IMR-90 (cell line): ENCODE measurements at regions not wholly inside any gene's neighbourhood (a gene's known extent, or its start where the extent isn't known, plus 50 kb on each side); places are given as distances from the start of the nearest gene placed in this dataset.
A peak's percentile ranks its signal among the peaks of the same experiment; 100 is the strongest.

Source experiments
- ATAC-seq: fragments of 200-7000 bp; cut with Tn5 transposase; 2 replicates; pipeline ENCODE4 v1.9.1; 2020; ENCODE audit warnings: low read depth, mild to moderate bottlenecking, moderate library complexity
- BruUV-seq: library from RNA; stranded (reverse); fragments of 400-500 nt; replicated peaks from 2 replicates; lab custom pipeline; 2021; lab: Mats Ljungman, UMichigan
- CTCF ChIA-PET: fragments of 300-600 bp; formaldehyde crosslinking; extraction: SDS; loops from one replicate; lab custom pipeline; 2021; ENCODE audit warnings: antibody characterized with exemption; lab: Yijun Ruan, JAX
- POLR2A ChIA-PET: fragments of 300-600 bp; sonication (Branson Sonifier 250); formaldehyde crosslinking; loops from one replicate; lab custom pipeline; 2022; ENCODE audit warnings: antibody characterized with exemption; ENCODE audit not compliant: unreplicated experiment; lab: Charles Lee
- DNase-seq: peaks from one replicate; pipeline ENCODE4 v3.0.0; 2013
- H2AFZ ChIP-seq: replicated peaks from 2 replicates; pipeline ENCODE3; 2013; ENCODE audit warnings: low read length, mild to moderate bottlenecking; ENCODE audit not compliant: poor library complexity
- H2AK5ac ChIP-seq: 2 replicates; pipeline ENCODE4 v1.6.1; 2013; ENCODE audit warnings: low read depth, low read length, inconsistent platforms
- H2AK9ac ChIP-seq: replicated peaks from 2 replicates; pipeline ENCODE3; 2013; ENCODE audit warnings: mild to moderate bottlenecking, low read depth, low read length, moderate library complexity; ENCODE audit not compliant: poor library complexity
- H2BK120ac ChIP-seq: 2 replicates; pipeline ENCODE4 v1.6.1; 2013; ENCODE audit warnings: low read depth, low read length, inconsistent platforms
- H2BK15ac ChIP-seq: 3 replicates; pipeline ENCODE4 v1.6.1; 2013; ENCODE audit warnings: low read depth, low read length, inconsistent platforms
- H2BK20ac ChIP-seq: 2 replicates; pipeline ENCODE4 v1.6.1; 2013; ENCODE audit warnings: low read depth, mild to moderate bottlenecking, inconsistent platforms, low read length, moderate library complexity
- H2BK5ac ChIP-seq: 2 replicates; pipeline ENCODE4 v1.6.1; 2013; ENCODE audit warnings: mild to moderate bottlenecking, low read depth, low read length, inconsistent platforms; ENCODE audit not compliant: poor library complexity, severe bottlenecking
- H3K14ac ChIP-seq: replicated peaks from 2 replicates; pipeline ENCODE4 v1.6.1; 2013; ENCODE audit warnings: low read depth, low read length, inconsistent platforms
- H3K18ac ChIP-seq: 2 replicates; pipeline ENCODE4 v1.6.1; 2013; ENCODE audit warnings: low read depth, low read length, control low read depth
- H3K23ac ChIP-seq: 2 replicates; pipeline ENCODE4 v1.6.1; 2013; ENCODE audit warnings: low read depth, low read length, inconsistent platforms
- H3K27ac ChIP-seq: 2 replicates; pipeline ENCODE4 v1.5.1; 2013; ENCODE audit warnings: mild to moderate bottlenecking, control low read depth, low read length; ENCODE audit not compliant: insufficient read depth
- H3K27me3 ChIP-seq: 2 replicates; pipeline ENCODE4 v1.6.1; 2013; ENCODE audit warnings: low read length; ENCODE audit not compliant: control insufficient read depth, insufficient read depth
- H3K36me3 ChIP-seq: 2 replicates; pipeline ENCODE4 v1.6.1; 2013; ENCODE audit warnings: low read length, mixed read lengths; ENCODE audit not compliant: control insufficient read depth, insufficient read depth
- H3K4ac ChIP-seq: 2 replicates; pipeline ENCODE4 v1.6.1; 2013; ENCODE audit warnings: low read depth, low read length, inconsistent platforms
- H3K4me1 ChIP-seq: 2 replicates; pipeline ENCODE4 v1.6.1; 2013; ENCODE audit warnings: low read length, mixed read lengths; ENCODE audit not compliant: control insufficient read depth, insufficient read depth
- H3K4me2 ChIP-seq: 2 replicates; pipeline ENCODE4 v1.6.1; 2013; ENCODE audit warnings: low read depth, mild to moderate bottlenecking, control low read depth, low read length, moderate library complexity
- H3K4me3 ChIP-seq: 2 replicates; pipeline ENCODE4 v1.5.1; 2013; ENCODE audit warnings: low read depth, mild to moderate bottlenecking, control low read depth, low read length, moderate library complexity; ENCODE audit not compliant: insufficient read depth
- H3K56ac ChIP-seq: 2 replicates; pipeline ENCODE4 v1.6.1; 2013; ENCODE audit warnings: low read length, inconsistent platforms; ENCODE audit not compliant: insufficient read depth; ENCODE audit errors: extremely low read depth
- H3K79me1 ChIP-seq, 2 experiments: 2 replicates each; pipeline ENCODE4 v1.6.1; 2013; ENCODE audit warnings: low read length in 2 of 2, inconsistent platforms in 1 of 2, low read depth in 1 of 2
- H3K9ac ChIP-seq: 2 replicates; pipeline ENCODE4 v1.6.1; 2013; ENCODE audit warnings: low read depth, low read length, control low read depth
- H3K9me1 ChIP-seq: 2 replicates; pipeline ENCODE4 v1.6.1; 2013; ENCODE audit warnings: low read length, inconsistent platforms; ENCODE audit not compliant: insufficient read depth
- H3K9me3 ChIP-seq: 2 replicates; pipeline ENCODE4 v1.6.1; 2013; ENCODE audit warnings: low read length; ENCODE audit not compliant: control insufficient read depth, insufficient read depth
- H4K20me1 ChIP-seq: 2 replicates; pipeline ENCODE4 v1.6.1; 2013; ENCODE audit warnings: low read length, inconsistent platforms; ENCODE audit not compliant: insufficient read depth
- H4K5ac ChIP-seq: 2 replicates; pipeline ENCODE4 v1.6.1; 2013; ENCODE audit warnings: mild to moderate bottlenecking, low read depth, low read length, control low read depth
- H4K8ac ChIP-seq, 2 experiments: 2 replicates each; pipeline ENCODE4 v1.6.1; 2013; ENCODE audit warnings: low read depth in 2 of 2, low read length in 2 of 2, control low read depth in 1 of 2, inconsistent platforms in 1 of 2
- H4K91ac ChIP-seq: 2 replicates; pipeline ENCODE4 v1.6.1; 2013; ENCODE audit warnings: low read depth, low read length, inconsistent platforms; ENCODE audit not compliant: insufficient read depth
- CEBPB ChIP-seq: IDR thresholded peaks from 2 replicates; pipeline ENCODE4 v1.6.1; 2012; ENCODE audit warnings: low read depth, low read length, improper control_type of control experiment
- CHD1 ChIP-seq: IDR thresholded peaks from 2 replicates; pipeline ENCODE4 v1.6.1; 2012; ENCODE audit warnings: low read depth, low read length, improper control_type of control experiment
- MAFK ChIP-seq: IDR thresholded peaks from 2 replicates; pipeline ENCODE4 v1.6.1; 2012; ENCODE audit warnings: low read depth, low read length, improper control_type of control experiment
- dilution Hi-C: fragments of 300-500 bp; cut with HindIII; formaldehyde crosslinking; loops from one replicate; pipeline ENCODE4 v1.14.3; 2018; ENCODE audit warnings: low sequenced_read_pairs; ENCODE audit not compliant: unreplicated experiment
- in situ Hi-C: fragments of 300-500 bp; cut with MboI; formaldehyde crosslinking; loops from 3 replicates; pipeline ENCODE4 v1.14.3; 2019; ENCODE audit warnings: low sequenced_read_pairs, inconsistent platforms, mixed read lengths
- intact Hi-C: fragments of 100-400 bp; cut with micrococcal nuclease; formaldehyde crosslinking; loops from 2 replicates; pipeline ENCODE4 v1.10.0; 2022
- TF ChIP-seq, protein P1 (sequence below): fragments of 150-350 bp; IDR thresholded peaks from 2 replicates; pipeline ENCODE4 v1.6.1; 2016; ENCODE audit warnings: low read depth, mild to moderate bottlenecking, low read length, moderate library complexity, borderline replicate concordance
- TF ChIP-seq, protein P2 (sequence below): fragments of 150-350 bp; IDR thresholded peaks from 2 replicates; pipeline ENCODE4 v1.6.1; 2017; ENCODE audit warnings: mild to moderate bottlenecking, antibody characterized with exemption, low read length, low read depth

DNA sequence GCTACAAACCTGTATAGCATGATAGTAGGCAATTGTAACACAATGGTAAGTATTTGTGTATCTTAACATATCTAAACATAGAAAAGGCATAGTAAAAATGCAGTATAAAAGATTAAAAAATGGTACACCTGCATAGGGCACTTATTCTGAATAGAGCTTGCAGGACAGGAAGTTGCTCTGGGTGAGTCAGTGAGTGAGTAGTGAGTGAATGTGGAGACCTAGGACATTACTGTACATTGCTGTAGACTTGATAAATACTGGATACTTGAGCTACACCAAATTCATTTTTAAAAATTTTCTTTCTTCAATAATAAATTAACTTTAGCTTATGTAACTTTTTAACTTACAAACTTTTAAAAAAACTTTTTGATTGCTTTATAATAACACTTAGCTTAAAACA is 68.2 kb upstream of the MAML3 start:
- H3K27me3 ChIP-seq, result no peaks in the 10 kb centered on the region
- H3K9me1 ChIP-seq, result peaks cover 3% of the 10 kb centered on the region
- dilution Hi-C loops, result no loop called here
- no peak overlapping the region for H3K9ac ChIP-seq
- H3K79me1 ChIP-seq, result no peaks in the 10 kb centered on the region
- no peak overlapping the region for H4K8ac ChIP-seq
- H4K20me1 ChIP-seq, result no peaks in the 10 kb centered on the region
- H2AK5ac ChIP-seq, result no peak overlapping the region
- no peak overlapping the region for H4K5ac ChIP-seq
- H3K56ac ChIP-seq, result no peak overlapping the region
- H3K4ac ChIP-seq, result no peak overlapping the region
- H3K4me2 ChIP-seq, result no peak overlapping the region
- H2BK20ac ChIP-seq, result no peak overlapping the region
- ChIA-PET CTCF (interaction anchor here (0.7 to 1.9 kb wide), 2 partner anchors 13 to 36 kb away, joined by 4 to 6 read pairs; no protein-coding TSS in a partner anchor), POLR2A (no interaction called here)
- H3K36me3 ChIP-seq, result no peaks in the 10 kb centered on the region
- H3K14ac ChIP-seq, result no peak overlapping the region
- no peak overlapping the region for H3K18ac ChIP-seq
- no peak overlapping the region for H4K91ac ChIP-seq
- ATAC-seq (peak; percentile 54; the same call in 1 of the 2 replicates), DNase-seq (peak; percentile 67)
- H3K4me1 ChIP-seq, result no peaks in the 10 kb centered on the region; the same call in 1 of the 2 replicates
- no peak overlapping the region for H2AFZ ChIP-seq
- no peak overlapping the region for H3K27ac ChIP-seq
- no peak overlapping the region for H2AK9ac ChIP-seq
- no peak overlapping the region for H2BK15ac ChIP-seq
- no peak overlapping the region for H3K4me3 ChIP-seq
- no peak overlapping the region for H3K23ac ChIP-seq
- no peak overlapping the region for H2BK120ac ChIP-seq
- no TSS peak for BruUV-seq
- H3K9me3 ChIP-seq, result no peaks in the 10 kb centered on the region
- in situ Hi-C loops, result no loop called here
- peak overlapping the region; percentile 46 for H2BK5ac ChIP-seq
- intact Hi-C loops, result no loop called here
- TF ChIP-seq CEBPB (no peak), MAFK (no peak), CHD1 (no peak)
- TF ChIP-seq, protein P1, sequence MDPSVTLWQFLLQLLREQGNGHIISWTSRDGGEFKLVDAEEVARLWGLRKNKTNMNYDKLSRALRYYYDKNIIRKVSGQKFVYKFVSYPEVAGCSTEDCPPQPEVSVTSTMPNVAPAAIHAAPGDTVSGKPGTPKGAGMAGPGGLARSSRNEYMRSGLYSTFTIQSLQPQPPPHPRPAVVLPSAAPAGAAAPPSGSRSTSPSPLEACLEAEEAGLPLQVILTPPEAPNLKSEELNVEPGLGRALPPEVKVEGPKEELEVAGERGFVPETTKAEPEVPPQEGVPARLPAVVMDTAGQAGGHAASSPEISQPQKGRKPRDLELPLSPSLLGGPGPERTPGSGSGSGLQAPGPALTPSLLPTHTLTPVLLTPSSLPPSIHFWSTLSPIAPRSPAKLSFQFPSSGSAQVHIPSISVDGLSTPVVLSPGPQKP, result no peak
- TF ChIP-seq, protein P2, sequence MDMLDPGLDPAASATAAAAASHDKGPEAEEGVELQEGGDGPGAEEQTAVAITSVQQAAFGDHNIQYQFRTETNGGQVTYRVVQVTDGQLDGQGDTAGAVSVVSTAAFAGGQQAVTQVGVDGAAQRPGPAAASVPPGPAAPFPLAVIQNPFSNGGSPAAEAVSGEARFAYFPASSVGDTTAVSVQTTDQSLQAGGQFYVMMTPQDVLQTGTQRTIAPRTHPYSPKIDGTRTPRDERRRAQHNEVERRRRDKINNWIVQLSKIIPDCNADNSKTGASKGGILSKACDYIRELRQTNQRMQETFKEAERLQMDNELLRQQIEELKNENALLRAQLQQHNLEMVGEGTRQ, result no peak
